Psoas muscle (tissue), 7 donors: ENCODE measurements at regions not wholly inside any gene's neighbourhood (a gene's known extent, or its start where the extent isn't known, plus 50 kb on each side); places are given as distances from the start of the nearest gene placed in this dataset.

Source experiments
- ATAC-seq, 4 donors: fragments of 200-7000 bp; cut with Tn5 transposase; one replicate each; pipeline ENCODE4 v1.9.1; 2020; ENCODE audit warnings: moderate library complexity in 3 of 4, mild to moderate bottlenecking in 2 of 4
- DNase-seq, 2 donors: peaks; one replicate each; pipeline ENCODE4 v3.0.0-alpha.2; 2020
- H3K27ac ChIP-seq: fragments of 200-600 bp; one replicate; pipeline ENCODE4 v1.8.0; 2022
- H3K27me3 ChIP-seq, 3 donors: fragments of 200-600 bp in 1 of 3; one replicate each; pipeline versions ENCODE4 v1.6.1 to v1.8.0; 2013 to 2022; ENCODE audit warnings: low read length in 2 of 3, mild to moderate bottlenecking in 2 of 3, moderate library complexity in 1 of 3; ENCODE audit not compliant: insufficient read depth in 3 of 3
- H3K36me3 ChIP-seq, 2 donors: fragments of 200-600 bp in 1 of 2; one replicate each; pipeline versions ENCODE4 v1.6.1 to v1.8.0; 2013 to 2022; ENCODE audit warnings: low read depth in 1 of 2, mild to moderate bottlenecking in 1 of 2, moderate library complexity in 1 of 2; ENCODE audit not compliant: insufficient read depth in 1 of 2
- H3K4me1 ChIP-seq: fragments of 200-600 bp; one replicate; pipeline ENCODE4 v1.8.0; 2022
- H3K4me3 ChIP-seq: fragments of 200-600 bp; one replicate; pipeline ENCODE4 v1.8.0; 2022; ENCODE audit warnings: mild to moderate bottlenecking
- H3K9me3 ChIP-seq: fragments of 200-600 bp; one replicate; pipeline ENCODE4 v1.8.0; 2022
- WGBS, 3 donors: extraction: QIAGEN DNeasy Blood & Tissue Kit; methylation state at CpG; one replicate each; pipeline versions ENCODE4 v1.1.6 to v1.1.7; 2013; 5-methylcytosine and 5-hydroxymethylcytosine counted together
- intact Hi-C, 2 donors: fragments of 100-400 bp; cut with DNase I; formaldehyde crosslinking; loops; one replicate each; pipeline versions ENCODE4 v1.11.0 to v1.14.2; 2022
- TF ChIP-seq, protein P1 (sequence below): fragments of 200-600 bp; IDR thresholded peaks from one replicate; pipeline ENCODE4 v1.8.0; 2022; ENCODE audit warnings: antibody characterized with exemption
- donor health status: healthy with polysubstance abuse.
- donor health status: DM: no; HTN: no; CAD: no; lungs with moderate emphysema.
- donor health status: Bipolar disorder and iron deficiency.
- donor health status: healthy.
- donor health status: DM: yes; HTN: yes; CAD: no.
- donor health status: DM: no; HTN: no; CAD: no.
- donor health status: DM: yes; HTN: yes; CAD: no.

- WGBS, 3 donors = 58 to 64% (median 61%) methylated on average over 3 of the region's 3 CpGs
- TF ChIP-seq, protein P1, sequence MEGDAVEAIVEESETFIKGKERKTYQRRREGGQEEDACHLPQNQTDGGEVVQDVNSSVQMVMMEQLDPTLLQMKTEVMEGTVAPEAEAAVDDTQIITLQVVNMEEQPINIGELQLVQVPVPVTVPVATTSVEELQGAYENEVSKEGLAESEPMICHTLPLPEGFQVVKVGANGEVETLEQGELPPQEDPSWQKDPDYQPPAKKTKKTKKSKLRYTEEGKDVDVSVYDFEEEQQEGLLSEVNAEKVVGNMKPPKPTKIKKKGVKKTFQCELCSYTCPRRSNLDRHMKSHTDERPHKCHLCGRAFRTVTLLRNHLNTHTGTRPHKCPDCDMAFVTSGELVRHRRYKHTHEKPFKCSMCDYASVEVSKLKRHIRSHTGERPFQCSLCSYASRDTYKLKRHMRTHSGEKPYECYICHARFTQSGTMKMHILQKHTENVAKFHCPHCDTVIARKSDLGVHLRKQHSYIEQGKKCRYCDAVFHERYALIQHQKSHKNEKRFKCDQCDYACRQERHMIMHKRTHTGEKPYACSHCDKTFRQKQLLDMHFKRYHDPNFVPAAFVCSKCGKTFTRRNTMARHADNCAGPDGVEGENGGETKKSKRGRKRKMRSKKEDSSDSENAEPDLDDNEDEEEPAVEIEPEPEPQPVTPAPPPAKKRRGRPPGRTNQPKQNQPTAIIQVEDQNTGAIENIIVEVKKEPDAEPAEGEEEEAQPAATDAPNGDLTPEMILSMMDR = no peak
- intact Hi-C loops = no loop called here
These were observed 357.8 kb downstream of the ICE1 start for GRCh38 chr5:5780253-5780652.

DNA sequence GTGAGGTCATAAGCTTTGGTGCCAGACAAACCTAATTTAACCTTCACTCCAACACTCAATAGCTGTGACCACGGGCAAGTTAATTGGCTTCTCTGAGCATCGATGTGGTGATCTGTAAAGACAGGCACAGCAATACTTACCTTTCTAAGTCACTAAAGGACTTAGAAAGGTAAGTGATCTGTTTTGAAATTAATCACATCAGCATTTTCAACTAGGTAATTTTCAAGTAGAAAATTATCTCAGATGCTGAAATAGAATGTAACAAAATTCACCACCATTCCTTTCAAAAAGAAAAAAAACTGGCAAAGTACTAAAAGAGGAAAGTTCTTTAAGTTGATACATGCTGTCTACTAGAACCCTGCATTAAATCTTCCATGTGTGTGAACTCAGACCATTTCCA, 354.5 kb downstream of the ICE1 start:
- no peak for ATAC-seq
- TF ChIP-seq, protein P1 = no peak
- WGBS, 3 donors = 30 to 70% (median 41%) methylated on average over 2 of the region's 2 CpGs
- no peaks in the 10 kb centered on the region for H3K36me3 ChIP-seq
- DNase-seq = no peak
- H3K27ac ChIP-seq = no peak overlapping the region
- intact Hi-C loops = no loop called here
- no peaks in the 10 kb centered on the region for H3K4me1 ChIP-seq
- no peaks in the 10 kb centered on the region for H3K9me3 ChIP-seq
- H3K4me3 ChIP-seq = no peak overlapping the region
- H3K27me3 ChIP-seq = no peaks in the 10 kb centered on the region

More at GRCh38 chr5:5780253-5780652, 357.8 kb downstream of the ICE1 start:
- no peak overlapping the region for H3K4me3 ChIP-seq
- no peaks in the 10 kb centered on the region for H3K36me3 ChIP-seq
- H3K27ac ChIP-seq = no peak overlapping the region
- ATAC-seq (no peak), DNase-seq (no peak)
- H3K27me3 ChIP-seq = no peaks in the 10 kb centered on the region
- H3K4me1 ChIP-seq = no peaks in the 10 kb centered on the region
- H3K9me3 ChIP-seq = no peaks in the 10 kb centered on the region

GRCh38 chr5:5772202-5772601, 349.7 kb downstream of the ICE1 start:
- intact Hi-C loops = no loop called here
- no peaks in the 10 kb centered on the region for H3K4me1 ChIP-seq
- DNase-seq (no peak), ATAC-seq (no peak)
- no peaks in the 10 kb centered on the region for H3K27me3 ChIP-seq
- H3K27ac ChIP-seq = no peak overlapping the region
- H3K9me3 ChIP-seq = no peaks in the 10 kb centered on the region
- TF ChIP-seq, protein P1 = no peak
- no peaks in the 10 kb centered on the region for H3K36me3 ChIP-seq
- WGBS, 3 donors = 87 to 97% (median 94%) methylated on average over 3 of the region's 3 CpGs
- no peak overlapping the region for H3K4me3 ChIP-seq

- ATAC-seq = no peak
- Histone ChIP-seq H3K27me3 (no peaks in the 10 kb centered on the region), H3K4me3 (no peak overlapping the region), H3K36me3 (no peaks in the 10 kb centered on the region), H3K4me1 (no peaks in the 10 kb centered on the region), H3K9me3 (no peaks in the 10 kb centered on the region), H3K27ac (no peak overlapping the region)
- WGBS, 3 donors = 65 to 81% (median 67%) methylated on average over 2 of the region's 2 CpGs
- TF ChIP-seq, protein P1 = no peak
- DNase-seq = no peak
- intact Hi-C loops = no loop called here
These were observed 348.3 kb downstream of the ICE1 start for GRCh38 chr5:5770825-5771224.

- Histone ChIP-seq H3K4me1 (no peaks in the 10 kb centered on the region), H3K27ac (no peak overlapping the region), H3K27me3 (no peaks in the 10 kb centered on the region), H3K4me3 (no peak overlapping the region), H3K36me3 (no peaks in the 10 kb centered on the region), H3K9me3 (no peaks in the 10 kb centered on the region)
- ATAC-seq (peak in 3 of 4 donors; percentile 57 to 79 (median 76)), DNase-seq (no peak)
- intact Hi-C loops = no loop called here
- TF ChIP-seq, protein P1 = no peak
- 29 to 45% (median 34%) methylated on average over 5 of the region's 5 CpGs for WGBS, 3 donors
These were observed 344.9 kb downstream of the ICE1 start for GRCh38 chr5:5767286-5767928.
